GM23338 (cell line): ENCODE measurements at regions not wholly inside any gene's neighbourhood (a gene's known extent, or its start where the extent isn't known, plus 50 kb on each side); places are given as distances from the start of the nearest gene placed in this dataset.

Source experiments
- ATAC-seq: fragments of 200-7000 bp; cut with Tn5 transposase; 3 replicates; pipeline ENCODE4 v1.9.1; 2020
- DNase-seq: peaks from one replicate; pipeline ENCODE4 v3.0.0-alpha.2; 2015; ENCODE audit warnings: low spot score
- H2AFZ ChIP-seq: fragments of 200-600 bp; sonication (generic); 2 replicates; pipeline ENCODE4 v1.8.0; 2016; ENCODE audit warnings: antibody characterized with exemption, mild to moderate bottlenecking, moderate library complexity
- H3F3A ChIP-seq: fragments of 200-600 bp; sonication (generic); replicated peaks from 2 replicates; pipeline ENCODE4 v1.8.0; 2017; ENCODE audit warnings: antibody characterized with exemption, mixed run types, low read depth
- H3K27ac ChIP-seq: fragments of 200-600 bp; sonication (generic); 2 replicates; pipeline ENCODE4 v1.6.1; 2016; ENCODE audit warnings: low read depth
- H3K27me3 ChIP-seq: fragments of 200-600 bp; sonication (generic); 2 replicates; pipeline ENCODE4 v1.8.0; 2016; ENCODE audit warnings: mild to moderate bottlenecking, mixed run types, moderate library complexity; ENCODE audit not compliant: insufficient read depth
- H3K36me3 ChIP-seq: fragments of 200-600 bp; sonication (generic); 2 replicates; pipeline ENCODE4 v1.8.0; 2016; ENCODE audit warnings: mild to moderate bottlenecking; ENCODE audit not compliant: insufficient read depth
- H3K4me1 ChIP-seq: fragments of 200-600 bp; sonication (generic); 2 replicates; pipeline ENCODE4 v1.8.0; 2016; ENCODE audit warnings: mild to moderate bottlenecking, moderate library complexity; ENCODE audit not compliant: insufficient read depth
- H3K4me2 ChIP-seq: fragments of 200-600 bp; sonication (generic); 2 replicates; pipeline ENCODE4 v1.7.1; 2017; ENCODE audit warnings: mixed run types
- H3K4me3 ChIP-seq: fragments of 200-600 bp; sonication (generic); 2 replicates; pipeline ENCODE4 v1.6.1; 2016; ENCODE audit warnings: mixed run types
- H3K79me2 ChIP-seq: fragments of 200-600 bp; sonication (generic); replicated peaks from 2 replicates; pipeline ENCODE4 v1.8.0; 2017; ENCODE audit warnings: mild to moderate bottlenecking; ENCODE audit not compliant: insufficient read depth
- H3K9me2 ChIP-seq: fragments of 200-600 bp; sonication (generic); 2 replicates; pipeline ENCODE4 v1.8.0; 2017; ENCODE audit not compliant: insufficient read depth
- H4K20me1 ChIP-seq: fragments of 200-600 bp; sonication (generic); replicated peaks from 2 replicates; pipeline ENCODE4 v1.8.0; 2017; ENCODE audit warnings: mild to moderate bottlenecking; ENCODE audit not compliant: insufficient read depth
- H3K27ac Mint-ChIP-seq: 2 replicates; pipeline ENCODE4 v1.8.0; 2020; ENCODE audit warnings: inconsistent platforms, mild to moderate bottlenecking, moderate library complexity, mixed read lengths
- H3K27me3 Mint-ChIP-seq: 3 replicates; pipeline ENCODE4 v1.8.0; 2022; ENCODE audit warnings: low read depth, mild to moderate bottlenecking, moderate library complexity, mixed read lengths, inconsistent platforms; ENCODE audit not compliant: insufficient read depth, poor library complexity
- H3K36me3 Mint-ChIP-seq: 3 replicates; pipeline ENCODE4 v1.8.0; 2021; ENCODE audit warnings: low read depth, mild to moderate bottlenecking, inconsistent platforms, moderate library complexity, mixed read lengths
- H3K4me1 Mint-ChIP-seq: 3 replicates; pipeline ENCODE4 v1.8.0; 2020; ENCODE audit warnings: mild to moderate bottlenecking, inconsistent platforms, mixed read lengths
- H3K4me3 Mint-ChIP-seq: 3 replicates; pipeline ENCODE4 v1.8.0; 2021; ENCODE audit warnings: moderate library complexity, mild to moderate bottlenecking, inconsistent platforms, mixed read lengths
- H3K9me3 Mint-ChIP-seq: 3 replicates; pipeline ENCODE4 v1.8.0; 2020; ENCODE audit warnings: moderate library complexity, mild to moderate bottlenecking, inconsistent platforms, mixed read lengths
- CREB1 ChIP-seq: fragments of 250-450 bp; sonication (Bioruptor Pico); IDR thresholded peaks from 2 replicates; pipeline ENCODE4 v1.5.0; 2020; ENCODE audit warnings: low read depth, mild to moderate bottlenecking, moderate library complexity
- CTCF ChIP-seq, 2 experiments: fragments of 200-600 bp in 1 of 2; sonication (generic) in 1 of 2; conservative IDR thresholded peaks; 2 replicates each; pipeline versions ENCODE4 v1.5.1 to v1.6.1; 2016 to 2017; ENCODE audit warnings: antibody characterized with exemption in 2 of 2, low read depth in 2 of 2, mild to moderate bottlenecking in 2 of 2, moderate library complexity in 1 of 2
- ETS1 ChIP-seq: IDR thresholded peaks from 2 replicates; pipeline ENCODE4 v1.6.1; 2016; ENCODE audit warnings: antibody characterized with exemption
- EZH2phosphoT487 ChIP-seq: fragments of 200-600 bp; sonication (generic); IDR thresholded peaks from one replicate; pipeline ENCODE4 v1.8.1; 2018; ENCODE audit warnings: antibody characterized with exemption; ENCODE audit not compliant: unreplicated experiment
- JUNB ChIP-seq: IDR thresholded peaks from one replicate; pipeline ENCODE4 v1.6.1; 2016; ENCODE audit warnings: antibody characterized with exemption; ENCODE audit not compliant: unreplicated experiment
- REST ChIP-seq: IDR thresholded peaks from one replicate; pipeline ENCODE4 v1.6.1; 2018; ENCODE audit warnings: antibody characterized with exemption; ENCODE audit not compliant: unreplicated experiment
- ZNF114 ChIP-seq: fragments of 250-450 bp; sonication (Bioruptor Pico); IDR thresholded peaks from 2 replicates; pipeline ENCODE4 v1.5.0; 2020; ENCODE audit warnings: mild to moderate bottlenecking, moderate library complexity
- ZNF331 ChIP-seq: fragments of 250-450 bp; sonication (Bioruptor Pico); IDR thresholded peaks from 2 replicates; pipeline ENCODE4 v1.5.0; 2020; ENCODE audit warnings: low read depth, mild to moderate bottlenecking, moderate library complexity
- ZNF462 ChIP-seq: fragments of 250-450 bp; sonication (Bioruptor Pico); IDR thresholded peaks from 2 replicates; pipeline ENCODE4 v1.5.0; 2020; ENCODE audit warnings: mild to moderate bottlenecking, moderate library complexity

GRCh38 chr13:99863789-99864626, 107.6 kb downstream of the ZIC5 start:
- Mint-ChIP-seq H3K27ac (peak overlapping the region; percentile 55; the same call in 1 of the 2 replicates), H3K36me3 (no peaks in the 10 kb centered on the region)

More at GRCh38 chr13:99863789-99864626, 107.6 kb downstream of the ZIC5 start:
- Histone ChIP-seq H3K4me2 (peak overlapping the region; percentile 53), H3K4me1 (peaks cover 78% of the 10 kb centered on the region), H3K4me3 (no peak overlapping the region), H3K79me2 (no peaks in the 10 kb centered on the region), H3K27me3 (no peaks in the 10 kb centered on the region), H3F3A (0 out of 2 replicates have a peak, but pooled peaks cover under 1% of the 10 kb centered on the region), H3K27ac (no peak overlapping the region), H3K36me3 (no peaks in the 10 kb centered on the region), H3K9me2 (no peaks in the 10 kb centered on the region), H2AFZ (no peak overlapping the region), H4K20me1 (no peaks in the 10 kb centered on the region)
- no peak for DNase-seq
- Mint-ChIP-seq H3K9me3 (no peaks in the 10 kb centered on the region), H3K4me1 (peaks cover 85% of the 10 kb centered on the region), H3K4me3 (no peak overlapping the region), H3K27me3 (peaks cover 2% of the 10 kb centered on the region)
- no peak for TF ChIP-seq ZNF114
- TF ChIP-seq JUNB, result no peak
- no peak for TF ChIP-seq CTCF (conservative IDR thresholded peaks at IDR 0.05; ENCODE audit: low read depth in 2 of 2)
- TF ChIP-seq EZH2phosphoT487, result no peak
- no peak for TF ChIP-seq ETS1
- no peak for TF ChIP-seq CREB1 (CRISPR knock-in tag)
- TF ChIP-seq ZNF462 (CRISPR knock-in tag), result no peak
- TF ChIP-seq ZNF331, result no peak
- TF ChIP-seq REST, result no peak
- ATAC-seq, result no peak
